NT2/D1 (cell line): ENCODE measurements at regions not wholly inside any gene's neighbourhood (a gene's known extent, or its start where the extent isn't known, plus 50 kb on each side); places are given as distances from the start of the nearest gene placed in this dataset.

ENCODE experiments used
- YY1 ChIP-seq: IDR thresholded peaks from 2 replicates; pipeline ENCODE4 v1.6.1; 2011; ENCODE audit not compliant: insufficient read length, insufficient read depth
- ZNF274 ChIP-seq: IDR thresholded peaks from 2 replicates; pipeline ENCODE4 v1.6.1; 2011; ENCODE audit warnings: mild to moderate bottlenecking, low read depth, low read length

GRCh38 chr9:65444943-65445342 lies 159.9 kb upstream of the FOXD4L5 start:
- no peak for TF ChIP-seq YY1
- TF ChIP-seq ZNF274: no peak
